B cell (primary cell): ENCODE measurements at regions not wholly inside any gene's neighbourhood (a gene's known extent, or its start where the extent isn't known, plus 50 kb on each side); places are given as distances from the start of the nearest gene placed in this dataset.

Source experiments
- ATAC-seq: fragments of 200-7000 bp; cut with Tn5 transposase; one replicate; pipeline ENCODE4 v1.10.0; 2021; ENCODE audit warnings: low read depth, mild to moderate bottlenecking, moderate number of reproducible peaks, moderate library complexity
- CTCF ChIA-PET: fragments of 350-600 bp; sonication (Branson Sonifier 250); formaldehyde crosslinking; loops from one replicate; lab custom pipeline; 2021; ENCODE audit warnings: antibody characterized with exemption, inconsistent platforms; lab: Charles Lee
- POLR2A ChIA-PET: fragments of 350-600 bp; sonication (Branson Sonifier 250); formaldehyde crosslinking; loops from one replicate; lab custom pipeline; 2021; ENCODE audit warnings: antibody characterized with exemption; lab: Charles Lee
- DNase-seq: peaks from one replicate; pipeline ENCODE4 v3.0.0; 2013
- H2AFZ ChIP-seq: 2 replicates; pipeline ENCODE4 v1.6.1; 2012; ENCODE audit warnings: mild to moderate bottlenecking, low read depth, low read length; ENCODE audit not compliant: insufficient read depth, poor library complexity, severe bottlenecking
- H3K27ac ChIP-seq, 2 donors: 1 replicate in 1 of 2; 2 replicates in 1 of 2; pipeline ENCODE4 v1.5.1; 2012 to 2013; ENCODE audit warnings: low read length in 2 of 2, mild to moderate bottlenecking in 2 of 2, moderate library complexity in 1 of 2
- H3K27me3 ChIP-seq, 4 experiments: fragments of 200-600 bp in 1 of 4; sonication (generic) in 1 of 4; replicated peaks in 1 of 4; 1 replicate in 2 of 4; 2 replicates in 2 of 4; pipeline versions ENCODE4 v1.6.1 to v1.7.0; 2013 to 2016; ENCODE audit warnings: low read length in 3 of 4, mild to moderate bottlenecking in 2 of 4, mixed read lengths in 1 of 4, moderate library complexity in 1 of 4; ENCODE audit not compliant: insufficient read depth in 4 of 4, control insufficient read depth in 3 of 4; ENCODE audit errors: control extremely low read depth in 1 of 4
- H3K36me3 ChIP-seq, 2 experiments: replicated peaks in 1 of 2; 1 replicate in 1 of 2; 2 replicates in 1 of 2; pipeline versions ENCODE4 v1.6.1 to v1.7.1; 2013; ENCODE audit warnings: low read length in 1 of 2; ENCODE audit not compliant: insufficient read depth in 2 of 2, control insufficient read depth in 1 of 2; ENCODE audit errors: control extremely low read depth in 1 of 2, extremely low read depth in 1 of 2
- H3K4me1 ChIP-seq, 2 donors: fragments of 200-600 bp in 1 of 2; sonication (generic) in 1 of 2; 1 replicate in 1 of 2; 2 replicates in 1 of 2; pipeline versions ENCODE4 v1.5.1 to v1.6.1; 2013 to 2017; ENCODE audit warnings: low read length in 2 of 2; ENCODE audit not compliant: control insufficient read depth in 2 of 2, insufficient read depth in 2 of 2
- H3K4me2 ChIP-seq: replicated peaks from 2 replicates; pipeline ENCODE3; 2012; ENCODE audit warnings: mild to moderate bottlenecking, low read depth, low read length; ENCODE audit not compliant: poor library complexity, severe bottlenecking
- H3K4me3 ChIP-seq, 5 experiments: fragments of 200-600 bp in 1 of 5; sonication (generic) in 1 of 5; 1 replicate in 3 of 5; 2 replicates in 2 of 5; pipeline versions ENCODE4 v1.5.1 to v1.7.0; 2011 to 2016; ENCODE audit warnings: low read length in 4 of 5, mild to moderate bottlenecking in 4 of 5, low read depth in 2 of 5, control low read depth in 1 of 5, moderate library complexity in 1 of 5; ENCODE audit not compliant: insufficient read depth in 1 of 5; ENCODE audit errors: control extremely low read depth in 1 of 5, extremely low read depth in 1 of 5
- H3K79me2 ChIP-seq: fragments of 200-600 bp; sonication (generic); one replicate; pipeline ENCODE4 v1.6.0; 2016; ENCODE audit warnings: low read length; ENCODE audit not compliant: control insufficient read depth, insufficient read depth
- H3K9ac ChIP-seq: fragments of 200-600 bp; sonication (generic); 2 replicates; pipeline ENCODE4 v1.6.1; 2017; ENCODE audit warnings: mild to moderate bottlenecking, low read length, moderate library complexity
- H3K9me3 ChIP-seq, 3 donors: one replicate each; pipeline versions ENCODE4 v1.6.1 to v1.7.1; 2013; ENCODE audit warnings: low read length in 2 of 3; ENCODE audit not compliant: control insufficient read depth in 2 of 3, insufficient read depth in 1 of 3; ENCODE audit errors: control extremely low read depth in 1 of 3
- H4K20me1 ChIP-seq: 2 replicates; pipeline ENCODE4 v1.6.0; 2012; ENCODE audit warnings: mild to moderate bottlenecking, low read length; ENCODE audit not compliant: insufficient read depth, control insufficient read depth, poor library complexity, severe bottlenecking
- H3K27ac Mint-ChIP-seq: one replicate; pipeline ENCODE4 v1.8.0; 2021; ENCODE audit warnings: mixed read lengths
- H3K27me3 Mint-ChIP-seq: one replicate; pipeline ENCODE4 v1.8.0; 2021; ENCODE audit warnings: mixed read lengths
- H3K4me1 Mint-ChIP-seq: one replicate; pipeline ENCODE4 v1.8.0; 2021; ENCODE audit warnings: mixed read lengths
- H3K4me3 Mint-ChIP-seq: one replicate; pipeline ENCODE4 v1.8.0; 2021; ENCODE audit warnings: mixed read lengths
- H3K9me3 Mint-ChIP-seq: one replicate; pipeline ENCODE4 v1.8.0; 2022; ENCODE audit warnings: mixed read lengths; ENCODE audit not compliant: insufficient read depth
- CTCF ChIP-seq: fragments of 200-600 bp; IDR thresholded peaks from one replicate; pipeline ENCODE4 v1.8.0; 2022; ENCODE audit warnings: antibody characterized with exemption, mild to moderate bottlenecking
- EZH2 ChIP-seq: IDR thresholded peaks from 2 replicates; pipeline ENCODE4 v1.6.1; 2012; ENCODE audit warnings: borderline replicate concordance, low read depth, mild to moderate bottlenecking, moderate library complexity, low read length; ENCODE audit not compliant: insufficient read depth, poor library complexity, severe bottlenecking
- WGBS: methylation state at CpG from one replicate; pipeline ENCODE4 v1.1.5; 2013; ENCODE audit warnings: missing lambda C conversion rate; ENCODE audit not compliant: insufficient coverage; 5-methylcytosine and 5-hydroxymethylcytosine counted together
- intact Hi-C: fragments of 100-400 bp; cut with micrococcal nuclease; formaldehyde crosslinking; loops from one replicate; pipeline ENCODE4 v1.10.0; 2022

DNA sequence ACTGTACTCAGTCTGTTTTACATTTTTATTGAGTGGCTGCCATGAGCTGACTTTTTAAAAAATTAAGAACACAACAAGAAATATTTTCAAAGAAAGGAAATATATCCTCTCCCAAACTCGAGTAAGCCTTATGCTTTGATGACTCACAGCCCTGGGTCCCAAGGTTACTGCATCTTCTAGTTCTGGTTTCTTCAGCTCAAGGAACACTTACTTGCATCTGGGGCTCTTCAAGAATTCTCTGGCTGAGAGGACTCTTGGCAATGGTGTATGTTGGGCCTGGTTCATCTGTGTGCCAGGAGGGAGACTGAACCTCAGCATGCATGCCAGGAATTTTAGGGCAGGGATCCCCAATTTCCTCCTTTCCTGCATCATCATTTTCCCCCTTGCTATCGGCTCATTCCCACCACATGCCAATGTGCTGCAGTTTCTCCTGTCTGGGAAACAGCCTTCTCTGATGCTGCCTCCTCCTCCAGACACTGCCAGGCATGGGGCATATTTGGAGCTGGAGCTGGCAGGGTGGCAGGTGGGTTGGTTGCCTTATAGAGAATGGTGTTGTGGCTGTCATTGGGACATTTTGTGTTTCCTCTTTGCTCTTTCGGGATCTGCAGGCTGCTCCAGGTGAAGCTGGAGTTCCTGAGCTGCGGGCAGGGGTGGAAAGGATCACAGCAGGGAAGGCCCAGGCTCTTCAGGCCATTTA lies 192.2 kb upstream of the HS6ST1 start:
- Mint-ChIP-seq H3K9me3 (peaks cover 3% of the 10 kb centered on the region), H3K27me3 (no peaks in the 10 kb centered on the region), H3K4me3 (no peak overlapping the region), H3K4me1 (peaks cover 20% of the 10 kb centered on the region), H3K27ac (no peak overlapping the region)
- Histone ChIP-seq H3K9me3 (no peaks in the 10 kb centered on the region), H3K27ac (no peak overlapping the region), H3K79me2 (no peaks in the 10 kb centered on the region), H3K36me3 (no peaks in the 10 kb centered on the region), H2AFZ (no peak overlapping the region), H3K4me1 (peaks cover 25 to 29% of the 10 kb centered on the region in 2 donors), H3K9ac (no peak overlapping the region), H4K20me1 (no peaks in the 10 kb centered on the region), H3K4me2 (no peak overlapping the region), H3K27me3 (no peaks in the 10 kb centered on the region), H3K4me3 (no peak overlapping the region)
- ATAC-seq (no peak), DNase-seq (no peak)
- intact Hi-C loops = no loop called here
- POLR2A ChIA-PET = no interaction called here
- 95% methylated on average over 3 of the region's 4 CpGs for WGBS
- CTCF ChIA-PET = no interaction called here
- TF ChIP-seq EZH2 (no peak), CTCF (no peak)

GRCh38 chr2:128511731-128512378 lies 193.2 kb upstream of the HS6ST1 start:
- ChIA-PET CTCF (no interaction called here), POLR2A (no interaction called here)
- WGBS = 97% methylated on average over 10 of the region's 12 CpGs
- intact Hi-C loops = no loop called here
- no peak overlapping the region for H3K27ac ChIP-seq
- TF ChIP-seq CTCF (no peak), EZH2 (no peak)
- ATAC-seq (no peak), DNase-seq (no peak)
- H3K27me3 Mint-ChIP-seq = no peaks in the 10 kb centered on the region
- H3K36me3 ChIP-seq = no peaks in the 10 kb centered on the region
- no peak overlapping the region for H3K4me3 Mint-ChIP-seq
- H4K20me1 ChIP-seq = no peaks in the 10 kb centered on the region
- H3K27me3 ChIP-seq = no peaks in the 10 kb centered on the region
- H3K4me1 Mint-ChIP-seq = peaks cover 18% of the 10 kb centered on the region
- H3K9me3 Mint-ChIP-seq = peaks cover 3% of the 10 kb centered on the region
- no peak overlapping the region for H3K4me2 ChIP-seq
- peaks cover 21 to 25% of the 10 kb centered on the region in 2 donors for H3K4me1 ChIP-seq
- no peak overlapping the region for H2AFZ ChIP-seq
- no peak overlapping the region for H3K27ac Mint-ChIP-seq
- H3K9ac ChIP-seq = no peak overlapping the region
- H3K79me2 ChIP-seq = no peaks in the 10 kb centered on the region
- H3K9me3 ChIP-seq = no peaks in the 10 kb centered on the region
- no peak overlapping the region for H3K4me3 ChIP-seq
